Renal cortex interstitium (tissue), 11 donors: ENCODE measurements at regions not wholly inside any gene's neighbourhood (a gene's known extent, or its start where the extent isn't known, plus 50 kb on each side); places are given as distances from the start of the nearest gene placed in this dataset.
"Not testable (repeated sequence)": the region's sequence is repeated elsewhere in the genome, so short reads cannot be mapped to it uniquely, and the experiment has no call there.

Source experiments
- DNase-seq, 11 donors: peaks; one replicate each; pipeline ENCODE4 v3.0.0-alpha.2; 2013; ENCODE audit warnings: low read depth in 9 of 11, low spot score in 4 of 11; ENCODE audit errors: extremely low read depth in 1 of 11

- DNase-seq, result no peak
These were observed 153.1 kb downstream of the ALG10B start for GRCh38 chr12:38469715-38470114.

- no peak for DNase-seq
These were observed 160.9 kb downstream of the ALG10B start for GRCh38 chr12:38477340-38478090.

GRCh38 chr12:38480594-38480993 lies 164.0 kb downstream of the ALG10B start:
- DNase-seq, result no peak

DNA sequence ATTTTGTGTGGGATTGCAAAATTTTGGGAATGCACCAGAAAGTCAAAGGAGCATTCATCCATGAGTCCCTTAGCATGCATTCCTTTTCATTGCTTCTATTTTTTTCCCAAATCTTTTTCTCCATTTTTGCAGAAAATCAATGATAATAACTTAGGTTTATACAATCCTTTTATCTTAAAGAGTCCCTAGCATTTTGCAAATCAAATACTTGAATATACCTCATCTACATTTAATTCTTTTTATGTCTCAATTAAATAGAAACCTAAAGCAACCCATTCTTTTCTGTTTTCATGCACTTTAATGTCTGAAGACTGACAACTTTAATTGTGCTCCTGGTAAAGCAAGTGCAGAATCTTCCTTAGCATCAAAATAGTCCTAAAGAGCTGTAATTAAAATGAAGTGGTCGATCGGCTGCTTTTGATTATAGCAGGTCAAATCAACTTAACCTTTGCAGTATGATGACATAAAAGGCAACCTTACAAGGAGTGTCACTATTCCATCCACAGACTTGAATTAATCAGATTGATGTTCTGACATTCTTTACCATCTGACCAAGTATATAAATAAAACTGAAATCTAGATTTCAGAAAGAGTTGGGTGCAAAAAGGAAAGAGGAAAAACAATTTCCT lies 168.4 kb downstream of the ALG10B start:
- no peak for DNase-seq

- DNase-seq, result no peak
These were observed 172.3 kb downstream of the ALG10B start for GRCh38 chr12:38488866-38489265.

DNA sequence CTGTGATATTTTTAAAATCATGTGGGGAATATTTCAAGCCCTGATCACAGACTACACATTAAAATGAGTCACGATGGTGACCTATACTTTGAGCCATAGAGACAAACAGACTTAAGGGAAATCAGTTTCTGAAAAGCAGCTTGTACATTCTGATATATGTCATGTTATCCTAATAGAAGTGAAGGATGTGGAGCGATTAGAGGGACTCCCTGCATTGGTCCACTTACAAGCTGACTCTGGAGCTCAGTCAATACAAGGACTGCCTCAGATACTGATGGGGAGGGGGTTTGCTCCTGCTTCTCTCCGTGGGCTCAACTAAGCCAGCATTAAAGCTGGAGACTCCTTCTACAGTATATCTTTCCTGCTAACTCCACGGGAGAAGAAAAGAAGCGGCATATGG lies 173.5 kb downstream of the ALG10B start:
- no peak for DNase-seq

DNA sequence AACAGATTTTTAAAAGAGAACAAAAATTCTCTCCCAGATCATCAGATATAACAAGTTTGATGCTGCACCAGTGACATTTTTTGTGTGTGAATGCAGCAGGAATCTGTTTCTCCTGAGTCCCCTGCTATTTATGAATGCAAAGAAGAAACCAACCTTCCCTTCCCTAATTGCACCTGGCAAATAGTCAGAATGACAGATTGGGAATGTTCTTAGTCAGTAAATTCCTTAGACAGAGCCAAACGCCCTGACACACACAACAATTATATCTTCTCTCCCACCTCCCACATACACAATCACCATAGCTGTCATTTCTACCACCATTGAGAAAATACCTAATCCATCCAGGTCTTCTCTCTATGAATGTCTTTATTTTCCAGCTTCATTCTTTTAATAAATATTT lies 174.4 kb downstream of the ALG10B start:
- DNase-seq, result peak in 2 of 11 donors; percentile 7 to 22

- no peak for DNase-seq
These were observed 184.9 kb downstream of the ALG10B start for GRCh38 chr12:38501481-38501880.

DNA sequence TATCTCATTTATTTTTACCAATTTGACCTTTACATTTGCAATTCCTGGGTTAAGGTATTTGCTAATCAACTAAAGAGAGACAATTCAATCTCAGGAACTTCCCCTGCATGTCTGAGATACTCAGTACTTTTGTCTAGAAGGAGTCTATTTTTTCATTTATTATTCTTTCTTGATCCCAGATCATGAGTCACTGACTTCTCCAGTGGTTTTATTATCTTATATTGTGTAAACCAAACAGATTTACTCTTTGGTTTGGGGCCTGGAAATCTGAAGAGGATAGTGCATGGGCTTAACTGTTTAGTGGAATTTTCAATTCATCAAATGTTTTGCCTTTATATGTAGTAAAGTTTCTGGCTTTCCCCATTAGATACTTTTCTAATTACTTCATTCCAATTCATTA lies 185.4 kb downstream of the ALG10B start:
- DNase-seq, result no peak

DNA sequence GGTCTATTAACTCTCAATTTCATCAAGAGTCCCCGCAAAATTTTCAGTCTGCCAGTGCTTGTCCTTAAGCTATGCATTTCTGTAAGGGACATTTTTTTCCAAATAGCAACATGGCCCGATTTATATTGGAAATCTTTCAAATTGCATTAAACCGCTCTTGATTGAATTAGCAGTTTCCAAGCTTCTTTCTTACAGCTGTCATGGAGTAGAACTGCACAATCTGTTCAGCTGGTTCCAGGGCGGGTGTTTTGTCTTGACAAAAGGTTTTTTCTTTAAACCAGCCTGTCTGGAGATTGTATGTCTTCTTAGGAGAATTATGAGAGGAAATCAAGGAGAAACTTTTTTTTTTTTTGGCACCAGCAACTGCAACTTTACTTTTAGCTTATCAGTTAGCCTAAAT lies 185.8 kb downstream of the ALG10B start:
- no peak for DNase-seq

DNA sequence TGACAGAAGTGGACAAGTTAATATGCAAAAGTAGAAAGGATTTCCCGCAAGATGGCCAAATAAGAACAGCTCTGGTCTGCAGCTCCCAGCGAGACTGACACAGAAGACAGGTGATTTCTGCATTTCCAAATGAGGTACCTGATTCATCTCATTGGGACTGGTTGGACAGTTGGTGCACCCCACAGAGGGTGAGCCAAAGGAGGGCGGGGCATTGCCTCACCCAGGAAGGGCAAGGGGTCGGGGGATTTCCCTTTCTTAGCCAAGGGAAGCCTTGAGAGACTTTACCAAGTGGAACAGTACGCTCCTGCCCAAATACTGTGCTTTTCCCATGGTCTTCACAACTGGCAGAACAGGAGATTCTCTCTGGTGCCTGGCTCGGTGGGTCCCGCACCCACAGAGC lies 191.3 kb downstream of the ALG10B start:
- no peak for DNase-seq

GRCh38 chr12:38508246-38508645 lies 191.7 kb downstream of the ALG10B start:
- DNase-seq, result no peak

GRCh38 chr12:38515912-38516311 lies 199.3 kb downstream of the ALG10B start:
- no peak for DNase-seq

DNA sequence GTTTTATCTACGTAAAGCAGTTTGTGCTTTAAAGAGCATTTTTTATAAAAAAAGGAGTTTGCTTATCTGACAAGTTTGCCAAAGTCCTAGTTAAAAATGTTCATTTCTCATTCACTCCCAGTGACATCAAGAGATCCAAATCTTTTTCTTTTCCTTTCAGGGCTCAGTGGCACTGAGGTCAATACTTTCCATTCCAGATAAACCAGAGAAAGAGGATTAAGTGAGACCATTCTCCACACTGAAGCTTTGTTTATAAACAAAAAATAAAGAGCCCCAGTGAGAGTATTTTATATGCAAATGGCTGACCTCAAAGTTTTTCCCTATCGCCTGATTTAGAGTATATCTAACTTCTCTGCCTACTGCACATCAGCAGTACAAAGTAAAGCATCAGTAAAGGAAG lies 199.8 kb downstream of the ALG10B start:
- DNase-seq, result no peak

DNA sequence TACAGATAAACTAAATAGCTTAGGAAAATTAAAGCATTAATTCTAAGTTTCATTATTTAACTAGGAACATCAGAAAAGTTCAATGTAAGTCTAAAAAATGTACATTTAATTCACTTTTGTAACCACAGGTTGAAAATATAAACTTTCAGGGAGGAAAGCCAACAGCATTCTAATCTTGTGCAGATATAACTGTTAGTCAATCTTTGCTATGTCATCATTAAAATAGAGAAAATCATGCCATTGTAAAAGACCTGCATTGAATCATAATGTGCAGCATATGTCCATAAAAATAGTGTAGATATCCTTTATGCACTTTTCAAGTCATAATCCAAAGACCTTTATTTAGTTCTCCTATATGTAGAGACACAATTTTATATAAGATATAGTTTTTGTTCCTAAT lies 207.3 kb downstream of the ALG10B start:
- DNase-seq, result no peak

GRCh38 chr12:38527631-38528030 lies 211.1 kb downstream of the ALG10B start:
- no peak for DNase-seq

DNA sequence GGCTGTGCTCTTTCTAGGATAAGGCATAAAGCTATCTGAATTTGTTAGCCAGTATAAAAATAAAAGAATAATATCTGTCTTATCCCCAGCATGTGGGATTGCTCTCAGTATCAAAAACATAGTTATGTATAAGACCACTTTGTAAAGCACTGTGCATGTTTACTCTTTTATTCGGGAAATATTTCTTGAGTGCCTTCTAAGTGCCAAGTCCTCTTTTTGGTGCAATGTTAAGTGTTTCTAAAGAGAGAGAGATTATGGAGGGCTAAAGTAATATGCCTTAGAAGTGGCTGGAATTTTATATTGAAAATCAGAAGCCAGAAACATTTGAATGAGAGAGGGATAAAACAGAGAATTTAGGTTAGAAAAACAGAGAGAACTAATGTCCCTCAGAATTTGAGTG lies 212.0 kb downstream of the ALG10B start:
- DNase-seq, result no peak

GRCh38 chr12:38529281-38529680 lies 212.7 kb downstream of the ALG10B start:
- DNase-seq, result not testable (repeated sequence)

DNA sequence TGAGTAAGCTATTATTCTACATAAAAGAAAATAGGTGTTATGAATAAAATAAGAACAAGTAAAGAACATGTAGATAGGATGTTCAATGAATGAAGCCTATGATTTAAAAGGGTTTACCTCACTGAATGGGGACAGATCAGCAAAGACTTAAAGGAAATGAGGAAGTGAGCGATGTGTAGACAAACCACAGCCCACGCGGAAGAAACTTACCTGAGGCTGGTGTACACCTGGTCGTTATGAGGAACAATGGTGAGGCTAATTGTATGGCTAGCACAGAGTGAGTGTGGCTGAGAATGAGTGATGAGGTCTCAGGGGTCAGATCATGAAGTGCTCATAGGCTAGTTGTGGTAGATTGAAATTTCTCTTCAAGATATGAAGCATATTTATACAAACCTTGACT lies 221.7 kb downstream of the ALG10B start:
- no peak for DNase-seq

DNA sequence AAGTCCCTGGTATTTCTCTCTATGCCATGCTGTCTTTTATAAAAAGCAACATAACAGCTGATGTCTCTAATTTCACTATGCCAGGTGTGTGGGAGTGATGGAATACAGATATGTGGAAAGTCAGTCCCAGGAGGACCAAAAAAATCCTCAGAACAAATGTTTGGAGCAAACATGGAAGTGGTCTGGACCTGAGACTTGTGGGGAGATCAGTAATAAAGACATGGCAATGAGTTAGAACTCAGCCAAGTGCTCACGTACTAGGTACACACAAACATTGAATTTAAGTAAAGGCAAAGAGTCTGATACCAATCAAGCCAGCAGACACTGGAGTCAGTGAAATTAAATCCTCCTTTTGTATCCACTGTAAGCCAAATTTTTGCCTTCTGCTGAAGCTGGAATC lies 223.6 kb downstream of the ALG10B start:
- DNase-seq, result no peak

DNA sequence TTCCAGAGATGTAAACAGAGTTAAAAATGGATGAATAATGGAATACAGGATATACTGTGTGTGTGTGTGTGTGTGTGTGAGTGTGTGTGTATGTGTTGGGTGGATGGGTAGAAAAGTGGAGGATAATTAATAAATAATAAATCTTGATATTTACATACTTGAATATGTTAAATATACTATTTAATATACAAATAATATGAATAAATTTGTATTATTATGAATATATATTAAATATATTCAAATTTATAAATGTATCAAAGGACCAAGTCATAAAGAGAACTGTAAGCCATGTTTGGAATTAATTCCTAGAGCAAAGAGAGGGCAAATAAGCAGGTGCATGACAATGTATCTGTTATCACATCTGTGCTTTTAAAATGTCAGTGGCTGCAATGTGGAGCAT lies 225.3 kb downstream of the ALG10B start:
- DNase-seq, result no peak
